IMR-90 (cell line): ENCODE measurements at regions not wholly inside any gene's neighbourhood (a gene's known extent, or its start where the extent isn't known, plus 50 kb on each side); places are given as distances from the start of the nearest gene placed in this dataset.

Source experiments
- ATAC-seq: fragments of 200-7000 bp; cut with Tn5 transposase; 2 replicates; pipeline ENCODE4 v1.9.1; 2020; ENCODE audit warnings: low read depth, mild to moderate bottlenecking, moderate library complexity
- BruUV-seq: library from RNA; stranded (reverse); fragments of 400-500 nt; replicated peaks from 2 replicates; lab custom pipeline; 2021; lab: Mats Ljungman, UMichigan
- CTCF ChIA-PET: fragments of 300-600 bp; formaldehyde crosslinking; extraction: SDS; loops from one replicate; lab custom pipeline; 2021; ENCODE audit warnings: antibody characterized with exemption; lab: Yijun Ruan, JAX
- POLR2A ChIA-PET: fragments of 300-600 bp; sonication (Branson Sonifier 250); formaldehyde crosslinking; loops from one replicate; lab custom pipeline; 2022; ENCODE audit warnings: antibody characterized with exemption; ENCODE audit not compliant: unreplicated experiment; lab: Charles Lee
- DNase-seq: peaks from one replicate; pipeline ENCODE4 v3.0.0; 2013
- H2AFZ ChIP-seq: replicated peaks from 2 replicates; pipeline ENCODE3; 2013; ENCODE audit warnings: low read length, mild to moderate bottlenecking; ENCODE audit not compliant: poor library complexity
- H2AK5ac ChIP-seq: 2 replicates; pipeline ENCODE4 v1.6.1; 2013; ENCODE audit warnings: low read depth, low read length, inconsistent platforms
- H2AK9ac ChIP-seq: replicated peaks from 2 replicates; pipeline ENCODE3; 2013; ENCODE audit warnings: mild to moderate bottlenecking, low read depth, low read length, moderate library complexity; ENCODE audit not compliant: poor library complexity
- H2BK120ac ChIP-seq: 2 replicates; pipeline ENCODE4 v1.6.1; 2013; ENCODE audit warnings: low read depth, low read length, inconsistent platforms
- H2BK15ac ChIP-seq: 3 replicates; pipeline ENCODE4 v1.6.1; 2013; ENCODE audit warnings: low read depth, low read length, inconsistent platforms
- H2BK20ac ChIP-seq: 2 replicates; pipeline ENCODE4 v1.6.1; 2013; ENCODE audit warnings: low read depth, mild to moderate bottlenecking, inconsistent platforms, low read length, moderate library complexity
- H2BK5ac ChIP-seq: 2 replicates; pipeline ENCODE4 v1.6.1; 2013; ENCODE audit warnings: mild to moderate bottlenecking, low read depth, low read length, inconsistent platforms; ENCODE audit not compliant: poor library complexity, severe bottlenecking
- H3K14ac ChIP-seq: replicated peaks from 2 replicates; pipeline ENCODE4 v1.6.1; 2013; ENCODE audit warnings: low read depth, low read length, inconsistent platforms
- H3K18ac ChIP-seq: 2 replicates; pipeline ENCODE4 v1.6.1; 2013; ENCODE audit warnings: low read depth, low read length, control low read depth
- H3K23ac ChIP-seq: 2 replicates; pipeline ENCODE4 v1.6.1; 2013; ENCODE audit warnings: low read depth, low read length, inconsistent platforms
- H3K27ac ChIP-seq: 2 replicates; pipeline ENCODE4 v1.5.1; 2013; ENCODE audit warnings: mild to moderate bottlenecking, control low read depth, low read length; ENCODE audit not compliant: insufficient read depth
- H3K27me3 ChIP-seq: 2 replicates; pipeline ENCODE4 v1.6.1; 2013; ENCODE audit warnings: low read length; ENCODE audit not compliant: control insufficient read depth, insufficient read depth
- H3K36me3 ChIP-seq: 2 replicates; pipeline ENCODE4 v1.6.1; 2013; ENCODE audit warnings: low read length, mixed read lengths; ENCODE audit not compliant: control insufficient read depth, insufficient read depth
- H3K4ac ChIP-seq: 2 replicates; pipeline ENCODE4 v1.6.1; 2013; ENCODE audit warnings: low read depth, low read length, inconsistent platforms
- H3K4me1 ChIP-seq: 2 replicates; pipeline ENCODE4 v1.6.1; 2013; ENCODE audit warnings: low read length, mixed read lengths; ENCODE audit not compliant: control insufficient read depth, insufficient read depth
- H3K4me2 ChIP-seq: 2 replicates; pipeline ENCODE4 v1.6.1; 2013; ENCODE audit warnings: low read depth, mild to moderate bottlenecking, control low read depth, low read length, moderate library complexity
- H3K4me3 ChIP-seq: 2 replicates; pipeline ENCODE4 v1.5.1; 2013; ENCODE audit warnings: low read depth, mild to moderate bottlenecking, control low read depth, low read length, moderate library complexity; ENCODE audit not compliant: insufficient read depth
- H3K56ac ChIP-seq: 2 replicates; pipeline ENCODE4 v1.6.1; 2013; ENCODE audit warnings: low read length, inconsistent platforms; ENCODE audit not compliant: insufficient read depth; ENCODE audit errors: extremely low read depth
- H3K79me1 ChIP-seq, 2 experiments: 2 replicates each; pipeline ENCODE4 v1.6.1; 2013; ENCODE audit warnings: low read length in 2 of 2, inconsistent platforms in 1 of 2, low read depth in 1 of 2
- H3K9ac ChIP-seq: 2 replicates; pipeline ENCODE4 v1.6.1; 2013; ENCODE audit warnings: low read depth, low read length, control low read depth
- H3K9me1 ChIP-seq: 2 replicates; pipeline ENCODE4 v1.6.1; 2013; ENCODE audit warnings: low read length, inconsistent platforms; ENCODE audit not compliant: insufficient read depth
- H3K9me3 ChIP-seq: 2 replicates; pipeline ENCODE4 v1.6.1; 2013; ENCODE audit warnings: low read length; ENCODE audit not compliant: control insufficient read depth, insufficient read depth
- H4K20me1 ChIP-seq: 2 replicates; pipeline ENCODE4 v1.6.1; 2013; ENCODE audit warnings: low read length, inconsistent platforms; ENCODE audit not compliant: insufficient read depth
- H4K5ac ChIP-seq: 2 replicates; pipeline ENCODE4 v1.6.1; 2013; ENCODE audit warnings: mild to moderate bottlenecking, low read depth, low read length, control low read depth
- H4K8ac ChIP-seq, 2 experiments: 2 replicates each; pipeline ENCODE4 v1.6.1; 2013; ENCODE audit warnings: low read depth in 2 of 2, low read length in 2 of 2, control low read depth in 1 of 2, inconsistent platforms in 1 of 2
- H4K91ac ChIP-seq: 2 replicates; pipeline ENCODE4 v1.6.1; 2013; ENCODE audit warnings: low read depth, low read length, inconsistent platforms; ENCODE audit not compliant: insufficient read depth
- BHLHE40 ChIP-seq: fragments of 150-350 bp; IDR thresholded peaks from 2 replicates; pipeline ENCODE4 v1.6.1; 2016; ENCODE audit warnings: mild to moderate bottlenecking, low read depth, low read length
- CEBPB ChIP-seq: IDR thresholded peaks from 2 replicates; pipeline ENCODE4 v1.6.1; 2012; ENCODE audit warnings: low read depth, low read length, improper control_type of control experiment
- CHD1 ChIP-seq: IDR thresholded peaks from 2 replicates; pipeline ENCODE4 v1.6.1; 2012; ENCODE audit warnings: low read depth, low read length, improper control_type of control experiment
- CTCF ChIP-seq: conservative IDR thresholded peaks from 2 replicates; pipeline ENCODE4 v1.5.1; 2012; ENCODE audit warnings: mild to moderate bottlenecking, low read depth, low read length, improper control_type of control experiment
- ELK1 ChIP-seq: fragments of 150-350 bp; IDR thresholded peaks from 2 replicates; pipeline ENCODE4 v1.6.1; 2016; ENCODE audit warnings: low read depth, mild to moderate bottlenecking, low read length, moderate library complexity, borderline replicate concordance
- FOS ChIP-seq: fragments of 150-350 bp; IDR thresholded peaks from 2 replicates; pipeline ENCODE4 v1.6.1; 2016; ENCODE audit warnings: low read depth, low read length
- MAFK ChIP-seq: IDR thresholded peaks from 2 replicates; pipeline ENCODE4 v1.6.1; 2012; ENCODE audit warnings: low read depth, low read length, improper control_type of control experiment
- MAZ ChIP-seq: IDR thresholded peaks from 2 replicates; pipeline ENCODE4 v1.6.1; 2012; ENCODE audit warnings: low read depth, mild to moderate bottlenecking, low read length, improper control_type of control experiment, moderate library complexity, borderline replicate concordance
- MXI1 ChIP-seq: IDR thresholded peaks from 2 replicates; pipeline ENCODE4 v1.6.1; 2012; ENCODE audit warnings: low read depth, mild to moderate bottlenecking, low read length, moderate library complexity, borderline replicate concordance
- NFE2L2 ChIP-seq: fragments of 150-350 bp; IDR thresholded peaks from 2 replicates; pipeline ENCODE4 v1.6.1; 2016; ENCODE audit warnings: low read depth, mild to moderate bottlenecking, low read length
- POLR2A ChIP-seq: IDR thresholded peaks from 2 replicates; pipeline ENCODE4 v1.6.1; 2012; ENCODE audit warnings: mild to moderate bottlenecking, low read depth, low read length
- RAD21 ChIP-seq: IDR thresholded peaks from 2 replicates; pipeline ENCODE4 v1.6.1; 2012; ENCODE audit warnings: low read length, improper control_type of control experiment
- RCOR1 ChIP-seq: IDR thresholded peaks from 2 replicates; pipeline ENCODE4 v1.6.1; 2012; ENCODE audit warnings: mild to moderate bottlenecking, low read length, improper control_type of control experiment; ENCODE audit not compliant: insufficient replicate concordance
- RFX5 ChIP-seq: IDR thresholded peaks from 2 replicates; pipeline ENCODE4 v1.8.0; 2012; ENCODE audit warnings: low read depth, mild to moderate bottlenecking, low read length, moderate library complexity
- SMC3 ChIP-seq: fragments of 150-350 bp; IDR thresholded peaks from 2 replicates; pipeline ENCODE4 v1.6.1; 2016; ENCODE audit warnings: low read depth, mild to moderate bottlenecking, antibody characterized with exemption, low read length, moderate library complexity
- USF2 ChIP-seq: fragments of 150-350 bp; IDR thresholded peaks from 2 replicates; pipeline ENCODE4 v1.6.1; 2017; ENCODE audit warnings: mild to moderate bottlenecking, antibody characterized with exemption, low read length, low read depth
- WGBS, 2 experiments: methylation state at CpG; one replicate each; pipeline versions ENCODE4 v1.1.5 to v1.1.7; 2013; ENCODE audit warnings: missing lambda C conversion rate in 2 of 2; ENCODE audit not compliant: insufficient read length in 1 of 2; ENCODE audit errors: extremely low coverage in 2 of 2; 5-methylcytosine and 5-hydroxymethylcytosine counted together
- dilution Hi-C: fragments of 300-500 bp; cut with HindIII; formaldehyde crosslinking; loops from one replicate; pipeline ENCODE4 v1.14.3; 2018; ENCODE audit warnings: low sequenced_read_pairs; ENCODE audit not compliant: unreplicated experiment
- in situ Hi-C: fragments of 300-500 bp; cut with MboI; formaldehyde crosslinking; loops from 3 replicates; pipeline ENCODE4 v1.14.3; 2019; ENCODE audit warnings: low sequenced_read_pairs, inconsistent platforms, mixed read lengths
- intact Hi-C: fragments of 100-400 bp; cut with micrococcal nuclease; formaldehyde crosslinking; loops from 2 replicates; pipeline ENCODE4 v1.10.0; 2022

GRCh38 chr11:11192541-11192940 lies 160.5 kb downstream of the CSNK2A3 start:
- POLR2A ChIA-PET: no interaction called here
- Histone ChIP-seq H3K9me3 (no peaks in the 10 kb centered on the region), H4K91ac (no peak overlapping the region), H3K14ac (no peak overlapping the region), H4K20me1 (no peaks in the 10 kb centered on the region), H3K27ac (no peak overlapping the region), H3K79me1 (no peaks in the 10 kb centered on the region), H3K9me1 (no peaks in the 10 kb centered on the region), H3K9ac (no peak overlapping the region), H4K5ac (no peak overlapping the region), H3K4me3 (no peak overlapping the region), H3K4me1 (no peaks in the 10 kb centered on the region), H3K36me3 (no peaks in the 10 kb centered on the region), H2BK15ac (no peak overlapping the region), H2BK20ac (no peak overlapping the region), H3K18ac (no peak overlapping the region), H2AK5ac (no peak overlapping the region), H2BK5ac (no peak overlapping the region), H3K27me3 (peaks cover 4% of the 10 kb centered on the region), H3K4me2 (no peak overlapping the region), H3K56ac (no peak overlapping the region), H2AFZ (no peak overlapping the region), H2AK9ac (no peak overlapping the region), H4K8ac (no peak overlapping the region), H3K23ac (no peak overlapping the region), H3K4ac (no peak overlapping the region), H2BK120ac (no peak overlapping the region)
- in situ Hi-C loops (no loop called here), dilution Hi-C loops (no loop called here), intact Hi-C loops (no loop called here)
- BruUV-seq: no TSS peak
- CTCF ChIA-PET: no interaction called here
- TF ChIP-seq SMC3: no peak
- TF ChIP-seq CHD1: no peak
- TF ChIP-seq RCOR1: no peak
- TF ChIP-seq CTCF: no peak
- TF ChIP-seq RFX5: no peak
- TF ChIP-seq USF2: no peak
- TF ChIP-seq MAFK: no peak
- TF ChIP-seq MXI1: no peak
- TF ChIP-seq RAD21: no peak
- no peak for TF ChIP-seq BHLHE40
- no peak for TF ChIP-seq NFE2L2
- no peak for TF ChIP-seq ELK1
- TF ChIP-seq POLR2A: no peak
- no peak for TF ChIP-seq FOS
- TF ChIP-seq CEBPB: no peak
- no peak for TF ChIP-seq MAZ
- DNase-seq (no peak), ATAC-seq (no peak)
- WGBS, 2 experiments: no CpG with 5 or more reads among the region's 3 CpGs
